HG03432 (cell line): ENCODE measurements at regions not wholly inside any gene's neighbourhood (a gene's known extent, or its start where the extent isn't known, plus 50 kb on each side); places are given as distances from the start of the nearest gene placed in this dataset.
"Not testable (repeated sequence)": the region's sequence is repeated elsewhere in the genome, so short reads cannot be mapped to it uniquely, and the experiment has no call there.

ENCODE experiments used
- ATAC-seq: cut with Tn5 transposase; IDR thresholded peaks from one replicate; pipeline ENCODE4 v1.9.1; 2021; ENCODE audit warnings: mild to moderate bottlenecking, moderate library complexity; ENCODE audit not compliant: unreplicated experiment

GRCh38 chr2:154507186-154507585 is 191.3 kb upstream of the KCNJ3 start:
- no peak for ATAC-seq

GRCh38 chr2:154518872-154519271 is 179.6 kb upstream of the KCNJ3 start:
- no peak for ATAC-seq

GRCh38 chr2:154520951-154521350 is 177.5 kb upstream of the KCNJ3 start:
- not testable (repeated sequence) for ATAC-seq

- ATAC-seq: no peak
Measured at GRCh38 chr2:154526234-154526633, 172.3 kb upstream of the KCNJ3 start.

- ATAC-seq: no peak
Measured at GRCh38 chr2:154527962-154528361, 170.5 kb upstream of the KCNJ3 start.

GRCh38 chr2:154532004-154532403 is 166.5 kb upstream of the KCNJ3 start:
- no peak for ATAC-seq

GRCh38 chr2:154532763-154533162 is 165.7 kb upstream of the KCNJ3 start:
- ATAC-seq: no peak

GRCh38 chr2:154533300-154533940 is 165.1 kb upstream of the KCNJ3 start:
- no peak for ATAC-seq

GRCh38 chr2:154537024-154537423 is 161.5 kb upstream of the KCNJ3 start:
- ATAC-seq: peak; percentile 80

- no peak for ATAC-seq
Measured at GRCh38 chr2:154537843-154538450, 160.5 kb upstream of the KCNJ3 start.

- no peak for ATAC-seq
Measured at GRCh38 chr2:154546341-154546740, 152.2 kb upstream of the KCNJ3 start.

- ATAC-seq: no peak
Measured at GRCh38 chr2:154549869-154550268, 148.6 kb upstream of the KCNJ3 start.

GRCh38 chr2:154551649-154552048 is 146.8 kb upstream of the KCNJ3 start:
- no peak for ATAC-seq

- ATAC-seq: peak; percentile 77
Measured at GRCh38 chr2:154554046-154554445, 144.4 kb upstream of the KCNJ3 start.

- no peak for ATAC-seq
Measured at GRCh38 chr2:154555710-154556109, 142.8 kb upstream of the KCNJ3 start.

- peak; percentile 80 for ATAC-seq
Measured at GRCh38 chr2:154556146-154556545, 142.3 kb upstream of the KCNJ3 start.

- no peak for ATAC-seq
Measured at GRCh38 chr2:154556607-154557006, 141.9 kb upstream of the KCNJ3 start.

GRCh38 chr2:154557906-154558305 is 140.6 kb upstream of the KCNJ3 start:
- no peak for ATAC-seq

GRCh38 chr2:154565433-154565832 is 133.1 kb upstream of the KCNJ3 start:
- ATAC-seq: no peak

GRCh38 chr2:154568413-154568812 is 130.1 kb upstream of the KCNJ3 start:
- ATAC-seq: no peak

GRCh38 chr2:154570501-154570900 is 128.0 kb upstream of the KCNJ3 start:
- no peak for ATAC-seq

GRCh38 chr2:154576699-154577098 is 121.8 kb upstream of the KCNJ3 start:
- ATAC-seq: not testable (repeated sequence)

GRCh38 chr2:154577390-154577789 is 121.1 kb upstream of the KCNJ3 start:
- ATAC-seq: no peak
